ENCODE measurements at regions not wholly inside any gene's neighbourhood (a gene's known extent, or its start where the extent isn't known, plus 50 kb on each side); places are given as distances from the start of the nearest gene placed in this dataset.
"Not testable (repeated sequence)": the region's sequence is repeated elsewhere in the genome, so short reads cannot be mapped to it uniquely, and the experiment has no call there.

DNA sequence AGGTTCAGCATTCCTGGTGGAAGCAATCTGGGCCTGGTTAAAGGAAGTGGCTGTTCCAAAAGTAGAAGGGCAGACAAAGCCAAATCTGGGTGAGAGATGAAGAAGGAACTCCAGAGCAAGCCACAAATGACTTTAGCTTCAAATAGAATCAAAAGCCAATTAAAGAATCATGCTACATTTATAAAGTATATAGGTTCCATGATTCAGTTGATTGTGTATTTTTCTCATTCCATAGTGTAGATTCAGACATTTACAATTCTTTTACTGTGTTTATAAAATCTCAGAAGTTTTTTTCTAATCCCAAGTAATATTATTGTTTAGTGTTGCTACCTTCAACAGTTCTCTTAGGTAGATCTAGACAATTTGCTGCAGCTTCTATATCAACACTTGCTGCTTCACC, 262.0 kb downstream of the PLK2 start:
- DNase-seq, result no peak

DNA sequence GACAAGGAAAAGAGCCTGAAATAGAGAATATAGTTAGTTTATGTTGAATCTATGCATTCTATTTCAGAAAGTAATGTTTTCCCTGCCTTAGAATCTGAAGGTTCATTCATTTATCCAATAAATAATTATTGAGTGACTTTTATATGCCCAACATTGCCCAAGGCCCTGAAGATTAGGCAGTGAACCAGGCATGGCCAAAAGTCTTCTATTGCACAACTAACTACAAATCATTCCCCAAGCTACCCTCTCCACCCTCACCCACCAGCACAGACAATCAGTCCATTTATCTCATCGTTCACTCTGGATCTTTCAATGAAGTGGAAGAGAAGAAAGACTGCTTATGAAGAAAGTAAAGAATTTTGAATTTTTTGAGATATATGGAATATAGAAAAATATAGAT, 268.4 kb downstream of the PLK2 start:
- no peak for DNase-seq

DNA sequence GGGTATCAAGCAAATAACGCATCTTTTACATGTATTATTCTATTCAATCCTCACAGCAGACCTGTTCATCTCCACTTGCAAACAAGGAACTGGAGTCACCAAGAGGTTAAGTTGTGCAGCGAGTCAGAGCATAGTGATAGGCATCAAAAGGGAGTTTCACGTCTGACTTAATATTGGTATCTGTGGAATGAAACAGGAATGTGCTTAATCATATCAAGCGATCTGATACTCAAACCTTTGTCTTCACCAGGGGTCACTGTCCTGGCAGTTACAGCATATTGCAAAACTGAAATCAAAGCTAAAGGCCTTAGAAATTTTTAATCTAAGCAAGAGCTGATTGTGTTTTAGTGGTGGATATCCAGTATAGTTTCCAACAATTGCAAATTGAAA, 271.6 kb downstream of the PLK2 start:
- no peak for DNase-seq

DNA sequence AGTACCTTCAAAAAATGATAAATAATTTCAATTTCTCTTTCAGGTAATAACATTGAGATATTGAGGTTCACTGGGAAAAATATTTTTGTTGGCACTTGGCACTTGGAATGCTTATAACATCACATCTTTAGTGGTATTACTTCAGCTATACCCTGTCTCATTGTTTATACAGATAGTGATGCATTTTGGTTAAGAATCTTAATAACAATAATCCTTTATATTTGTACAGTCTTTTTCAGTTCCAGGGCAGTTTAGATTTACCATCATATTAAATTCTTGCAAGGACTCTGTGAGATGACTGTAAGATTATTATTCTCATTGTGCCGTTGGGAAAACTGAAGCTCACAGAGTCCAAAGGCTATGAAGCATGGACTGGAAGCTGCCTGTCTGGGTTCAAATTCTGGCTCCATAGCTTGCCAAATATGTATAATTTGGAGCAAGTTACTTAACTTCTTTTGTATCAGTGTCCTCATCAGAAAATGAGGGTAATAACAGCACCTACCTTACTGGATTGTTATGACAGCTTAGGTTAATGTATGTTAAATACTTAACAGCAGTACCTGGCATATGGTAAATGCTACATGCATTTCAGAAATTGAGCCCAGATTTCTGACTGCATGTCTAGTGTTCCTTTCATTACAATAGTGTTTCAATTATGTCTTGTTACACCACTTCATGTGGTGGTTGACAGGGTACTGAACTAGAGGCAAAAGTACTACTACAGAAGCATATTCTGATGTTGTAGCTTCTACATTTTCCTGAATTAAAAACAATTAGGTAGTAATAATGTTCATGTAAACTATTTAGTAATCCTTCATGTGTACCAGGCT, 272.2 kb downstream of the PLK2 start:
- no peak for DNase-seq

DNA sequence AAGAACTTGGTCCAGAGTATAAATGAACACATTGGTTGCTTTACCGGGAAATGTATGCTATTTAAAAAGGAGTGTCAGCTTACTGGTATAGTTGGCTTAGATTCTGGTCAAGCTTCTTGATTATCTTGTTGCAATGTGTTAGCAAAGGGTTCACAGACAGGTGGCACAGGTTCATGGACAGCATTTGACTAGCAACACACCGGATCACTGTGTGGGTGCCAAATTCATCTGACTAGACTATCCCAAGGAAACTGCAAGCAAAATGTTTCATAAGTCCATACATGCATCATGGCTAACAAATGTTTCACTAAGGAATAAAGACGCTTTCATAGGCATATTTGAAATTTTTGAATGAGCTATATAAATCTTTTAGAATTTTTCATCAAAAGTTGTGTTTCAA, 274.1 kb downstream of the PLK2 start:
- DNase-seq, result no peak

DNA sequence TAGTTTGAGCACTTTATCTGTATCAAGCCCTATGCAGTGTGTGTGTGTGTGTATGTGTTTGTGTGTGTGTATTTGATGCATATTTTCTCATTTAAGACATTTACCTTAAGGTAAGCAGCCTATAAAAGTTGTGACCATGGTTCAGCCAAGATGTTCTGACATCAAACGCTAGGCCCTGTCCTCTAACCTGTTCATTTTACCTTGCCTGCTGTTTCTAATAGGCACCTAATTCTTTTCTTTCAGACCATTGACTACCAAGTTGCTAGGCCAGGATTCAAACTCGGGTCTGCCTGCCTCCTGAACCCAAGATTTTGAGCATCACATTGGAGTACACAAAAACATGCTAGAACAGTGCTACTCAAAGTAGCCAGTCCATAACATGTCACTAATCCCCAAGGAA, 274.5 kb downstream of the PLK2 start:
- DNase-seq, result no peak

DNA sequence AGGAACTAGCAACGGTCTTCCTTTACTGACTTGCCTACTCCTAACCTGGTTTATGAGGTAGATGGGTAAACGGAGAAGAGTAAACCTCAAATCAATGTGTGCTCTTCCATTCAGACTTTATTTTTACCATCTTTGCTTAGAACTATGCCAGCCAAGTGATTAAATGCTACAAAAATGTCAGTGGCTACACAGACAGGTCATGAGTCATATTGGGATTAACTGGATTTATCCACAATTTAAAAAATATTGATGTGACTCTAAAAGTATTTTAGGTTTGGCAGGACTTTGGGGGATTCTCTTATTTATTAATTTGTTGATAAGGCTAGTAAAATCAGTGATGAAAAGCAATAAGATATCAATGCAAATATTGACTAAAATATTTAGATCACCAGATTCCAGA, 275.0 kb downstream of the PLK2 start:
- no peak for DNase-seq

DNA sequence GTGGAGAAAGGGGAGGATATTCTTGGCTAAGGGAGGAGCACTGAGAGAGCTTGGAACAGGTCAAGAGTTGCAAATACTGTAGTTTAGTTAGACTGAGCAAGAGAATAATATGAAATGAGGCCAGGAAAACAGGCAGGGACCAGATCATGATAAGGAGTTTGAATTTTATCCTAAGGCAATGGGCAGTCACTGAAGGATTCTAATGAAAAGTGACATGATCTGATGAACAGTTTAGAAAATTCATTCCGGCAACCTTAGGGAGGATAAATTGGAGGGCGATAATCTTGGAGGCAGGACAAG, 276.1 kb downstream of the PLK2 start:
- DNase-seq, result no peak

DNA sequence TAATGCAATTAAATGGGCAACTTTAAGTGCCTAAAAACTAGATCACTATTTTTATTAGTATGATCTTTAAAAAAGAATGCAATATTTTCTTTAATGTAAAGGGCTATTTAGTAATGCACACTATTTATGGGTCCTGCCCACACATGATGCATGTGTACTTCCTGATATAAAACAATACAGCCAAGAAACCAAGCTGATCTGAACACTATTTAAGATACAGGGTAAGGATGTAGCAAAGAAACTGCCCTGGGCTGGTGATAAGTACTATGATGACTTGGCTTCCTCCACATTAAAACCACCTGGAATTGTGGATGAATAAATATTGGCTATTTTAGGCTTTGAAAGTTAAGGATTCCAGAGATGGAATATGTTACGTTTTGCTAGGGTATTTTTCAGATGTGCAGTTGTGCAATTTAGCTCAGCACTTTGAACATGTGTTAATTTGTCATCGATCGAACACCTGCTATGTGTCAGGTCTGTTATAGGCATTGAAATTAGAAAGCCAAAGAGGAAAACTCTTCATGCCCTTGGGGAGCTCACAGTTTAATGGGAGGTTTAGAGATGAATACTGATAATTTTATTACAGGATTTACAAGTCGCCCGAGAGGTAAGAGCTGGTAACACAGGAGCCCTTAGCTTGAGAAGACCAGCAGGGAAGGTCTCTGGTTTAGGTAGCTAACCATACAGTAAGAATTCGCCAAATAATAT, 276.7 kb downstream of the PLK2 start:
- no peak for DNase-seq

DNA sequence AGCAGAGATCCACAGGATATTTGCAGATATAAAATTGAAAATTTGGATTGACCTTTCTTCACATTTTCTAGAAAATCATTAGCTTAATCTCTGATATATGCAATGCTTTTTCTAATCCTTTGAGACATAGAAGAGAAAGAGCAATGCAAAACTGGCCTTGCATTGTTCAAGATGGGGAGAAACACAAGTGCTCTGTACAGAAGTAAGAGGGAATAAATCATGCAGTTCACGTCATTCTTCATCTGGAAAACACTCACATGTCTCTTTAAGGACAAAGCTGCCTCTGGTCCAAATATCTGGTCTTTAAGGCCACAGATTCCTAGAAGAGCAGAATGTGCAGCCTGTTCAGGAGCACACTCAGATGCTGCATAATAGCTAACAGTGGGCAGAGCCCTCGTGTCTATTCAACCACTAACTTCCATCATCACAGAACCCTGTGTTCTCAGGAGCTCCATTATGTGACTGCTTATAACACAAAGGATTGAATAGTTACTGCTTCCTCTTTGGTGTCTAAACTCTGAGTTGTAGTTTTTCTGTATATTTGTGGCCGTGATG, 277.5 kb downstream of the PLK2 start:
- no peak for DNase-seq

DNA sequence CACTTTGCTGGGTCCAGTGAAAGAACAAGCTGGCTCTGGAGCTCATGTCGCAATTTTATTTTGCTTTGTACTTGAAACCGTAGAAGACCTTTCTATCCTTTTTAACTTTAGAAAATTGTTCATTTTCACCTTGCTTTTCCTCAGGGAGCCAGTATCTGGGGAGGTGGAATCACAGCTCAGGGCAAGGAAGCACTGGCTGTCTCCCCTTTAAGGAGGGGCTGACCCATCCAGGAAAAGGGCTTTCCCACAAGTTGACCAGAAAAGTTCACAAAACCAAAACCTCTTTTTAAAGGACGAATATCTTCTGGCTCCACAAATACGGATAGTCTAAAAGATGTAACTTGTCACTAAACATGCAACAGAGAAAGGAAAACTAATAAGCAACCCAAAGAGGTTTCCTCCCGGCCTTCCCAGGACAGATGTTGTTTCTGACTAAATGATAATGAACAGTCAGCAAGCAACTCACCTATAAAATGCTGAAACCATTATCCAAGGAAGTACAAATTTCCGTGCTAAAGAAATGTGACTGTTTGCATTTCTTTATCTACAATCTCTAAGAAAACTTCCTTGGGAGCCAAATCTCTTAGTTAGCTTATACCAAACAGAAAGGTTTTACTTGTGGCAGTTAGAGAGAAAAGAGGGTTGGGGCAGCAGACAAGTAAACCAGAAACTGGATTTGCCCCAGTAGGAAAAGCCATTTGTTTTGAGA, 278.2 kb downstream of the PLK2 start:
- DNase-seq, result no peak

DNA sequence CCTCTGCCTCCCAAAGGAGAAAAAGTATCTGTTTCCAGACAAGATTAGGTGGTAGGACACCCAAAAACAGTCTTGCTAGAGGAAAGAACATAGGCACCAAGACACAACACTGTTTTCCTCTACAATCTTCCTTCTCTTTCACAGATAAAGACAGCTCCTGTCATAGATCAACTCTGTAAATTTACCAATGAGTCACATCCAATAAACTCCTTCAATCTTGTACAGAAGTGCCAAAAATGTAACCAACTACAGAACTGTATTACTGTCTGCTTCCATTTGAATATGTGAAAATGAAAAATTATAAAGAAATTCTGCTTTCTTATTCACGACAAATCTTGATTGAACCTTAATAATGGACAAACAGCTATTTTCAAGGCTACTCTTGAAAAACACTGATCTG, 286.9 kb downstream of the PLK2 start:
- DNase-seq, result no peak

DNA sequence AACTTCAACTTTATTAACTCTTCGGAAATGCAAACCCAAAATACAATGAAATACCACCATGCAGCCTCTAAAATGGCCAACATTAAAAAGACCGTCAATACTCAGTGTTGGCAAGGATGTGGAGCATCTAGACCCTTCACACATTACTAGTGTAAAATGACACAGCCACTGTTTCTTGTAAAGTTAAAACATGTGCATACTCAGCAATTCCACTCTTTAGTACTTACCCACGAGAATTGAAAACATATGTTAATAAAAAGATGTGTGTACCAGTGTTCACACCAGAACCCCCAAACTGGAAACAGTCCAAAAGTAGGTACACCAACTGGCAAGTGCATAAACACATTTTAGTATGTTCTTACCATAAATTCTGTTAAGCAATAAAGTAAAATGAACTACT, 294.7 kb downstream of the PLK2 start:
- DNase-seq, result no peak

DNA sequence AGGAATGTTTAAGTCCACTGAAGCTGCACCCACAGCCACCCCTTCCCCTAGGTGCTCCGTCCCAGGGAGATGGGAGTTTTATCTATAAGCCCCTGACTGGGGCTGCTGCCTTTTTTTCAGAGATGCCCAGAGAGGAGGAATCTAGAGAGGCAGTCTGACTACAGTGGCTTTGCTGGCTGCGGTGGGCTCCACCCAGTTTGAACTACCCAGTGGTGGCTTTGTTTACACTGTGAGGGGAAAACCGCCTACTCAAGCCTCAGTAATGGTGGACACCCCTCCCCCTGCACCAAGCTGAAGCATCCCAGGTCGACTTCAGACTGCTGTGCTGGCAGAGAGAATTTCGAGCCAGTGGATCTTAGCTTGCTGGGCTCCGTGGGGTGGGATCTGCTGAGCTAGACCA, 298.0 kb downstream of the PLK2 start:
- not testable (repeated sequence) for DNase-seq

DNA sequence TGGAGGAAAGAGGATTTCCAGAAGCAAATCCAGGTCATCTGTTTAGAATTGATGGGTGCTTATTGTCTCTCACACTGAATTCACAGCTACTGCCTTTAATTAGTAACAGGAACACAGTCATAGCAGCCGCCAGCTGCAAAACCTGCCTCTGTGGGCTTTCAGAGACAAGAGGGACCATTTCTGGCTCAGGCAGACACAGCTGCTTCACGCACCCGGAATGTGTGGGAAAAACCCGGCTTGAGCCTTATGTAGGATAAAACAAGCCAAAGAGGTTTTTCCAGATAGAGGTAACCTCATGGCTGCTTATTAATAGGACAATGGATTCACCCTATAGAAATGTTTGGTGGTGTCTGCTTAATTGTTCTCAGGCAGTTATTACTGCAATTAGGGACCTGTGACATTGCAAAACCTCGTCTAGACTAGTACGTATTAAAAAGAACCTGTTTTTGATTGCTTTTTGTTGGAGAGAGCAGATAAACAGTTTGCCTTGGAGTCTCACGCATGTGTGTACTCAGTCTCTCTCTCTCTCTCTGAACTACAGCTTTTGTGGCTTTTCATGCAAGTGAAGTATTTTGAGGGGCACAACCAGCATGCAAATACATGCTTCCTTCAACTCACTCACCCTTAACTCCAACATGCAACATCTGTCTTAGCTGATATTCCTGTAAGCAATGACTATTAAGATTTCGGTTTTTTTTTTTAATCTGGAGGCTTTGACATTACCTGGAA, 302.7 kb downstream of the PLK2 start:
- no peak for DNase-seq

DNA sequence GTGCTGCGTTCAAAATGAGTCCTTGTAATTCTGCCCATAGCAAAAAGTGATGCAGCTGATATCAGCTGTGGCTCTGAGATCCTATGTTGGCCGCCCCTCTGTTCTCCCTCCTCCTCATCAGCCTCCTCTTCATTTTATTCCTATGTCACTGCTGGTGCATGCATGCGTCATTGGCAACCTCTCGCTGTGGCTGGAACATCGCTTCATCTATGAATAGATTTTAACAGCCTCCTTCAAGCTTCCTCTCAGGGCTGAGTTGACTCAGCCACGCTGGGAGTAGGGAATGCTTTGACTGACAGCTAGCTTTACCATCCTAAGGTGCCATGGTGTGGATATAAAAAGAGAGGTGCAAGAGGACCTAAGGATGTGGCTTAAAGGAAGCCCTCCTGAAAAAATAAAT, 303.5 kb downstream of the PLK2 start:
- DNase-seq, result no peak

DNA sequence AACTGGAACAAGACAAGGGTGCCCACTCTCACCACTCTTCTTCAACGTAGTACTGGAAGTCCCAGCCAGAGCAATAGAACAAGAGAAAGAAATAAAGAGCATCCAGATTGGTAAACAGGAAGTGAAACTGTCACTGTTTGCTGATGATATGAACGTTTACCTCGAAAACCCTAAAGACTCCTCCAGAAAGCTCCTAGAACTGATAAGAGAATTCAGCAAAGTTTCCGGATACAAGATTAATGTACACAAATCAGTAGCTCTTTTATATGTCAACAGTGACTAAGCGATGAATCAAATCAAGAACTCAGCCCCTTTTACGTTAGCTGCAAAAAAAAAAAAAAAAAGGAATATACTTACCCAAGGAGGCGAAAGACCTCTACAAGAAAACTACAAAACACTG, 306.6 kb downstream of the PLK2 start:
- DNase-seq, result no peak

DNA sequence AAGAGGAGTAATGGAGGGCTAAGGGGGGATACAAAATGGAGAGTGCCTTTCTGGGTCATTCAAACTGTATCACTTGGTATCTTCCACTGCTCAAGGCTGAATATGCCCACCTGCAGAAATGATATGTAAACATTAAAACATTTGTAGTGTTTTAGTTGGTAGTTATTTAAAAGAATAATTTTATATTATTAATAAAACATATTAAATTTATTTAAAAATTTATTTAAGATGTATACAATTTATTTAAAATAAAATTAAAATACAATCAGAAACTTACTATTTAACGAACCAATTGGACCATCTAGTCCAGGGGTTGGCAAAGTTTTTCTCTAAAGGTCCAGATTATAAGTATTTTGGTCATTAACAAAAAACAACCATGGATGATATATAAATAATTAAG, 308.5 kb downstream of the PLK2 start:
- DNase-seq, result no peak

DNA sequence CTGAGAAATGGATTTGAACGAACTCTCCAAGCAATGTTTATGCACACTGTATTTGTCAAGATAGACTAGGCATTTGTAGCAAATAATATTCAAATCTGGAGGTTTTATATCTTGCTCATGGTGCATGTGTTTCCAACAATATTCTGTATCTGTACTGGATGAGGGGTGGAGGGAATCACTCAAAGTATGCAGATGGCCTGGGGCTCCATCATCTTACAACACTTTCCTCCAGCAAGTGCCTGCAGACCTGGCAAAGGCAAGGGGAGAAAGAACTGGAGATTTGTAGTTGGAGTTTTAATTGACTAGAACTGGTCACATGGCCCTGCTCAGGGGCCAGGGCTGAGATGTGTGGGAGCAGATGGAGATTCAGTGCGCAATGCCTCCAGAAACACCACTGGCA, 309.0 kb downstream of the PLK2 start:
- no peak for DNase-seq

DNA sequence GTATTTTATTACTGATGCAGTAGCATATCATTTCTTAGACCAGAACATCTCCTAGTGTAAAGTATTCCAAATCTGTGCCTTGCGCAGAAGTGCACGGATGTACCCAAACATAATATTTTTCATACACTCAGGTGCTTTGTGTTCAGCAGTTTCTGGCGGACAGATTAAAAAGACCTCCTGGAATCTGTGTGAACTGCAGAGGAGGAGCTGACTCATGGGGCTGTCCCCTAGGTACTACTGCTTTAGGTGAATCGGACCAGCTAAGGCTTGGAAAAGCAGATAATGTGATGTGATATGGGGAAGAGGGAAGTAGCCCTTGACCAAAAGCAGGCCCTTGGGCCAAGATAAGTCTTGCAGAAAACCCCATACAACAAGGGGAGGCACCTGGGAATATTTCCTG, 310.1 kb downstream of the PLK2 start:
- no peak for DNase-seq

DNA sequence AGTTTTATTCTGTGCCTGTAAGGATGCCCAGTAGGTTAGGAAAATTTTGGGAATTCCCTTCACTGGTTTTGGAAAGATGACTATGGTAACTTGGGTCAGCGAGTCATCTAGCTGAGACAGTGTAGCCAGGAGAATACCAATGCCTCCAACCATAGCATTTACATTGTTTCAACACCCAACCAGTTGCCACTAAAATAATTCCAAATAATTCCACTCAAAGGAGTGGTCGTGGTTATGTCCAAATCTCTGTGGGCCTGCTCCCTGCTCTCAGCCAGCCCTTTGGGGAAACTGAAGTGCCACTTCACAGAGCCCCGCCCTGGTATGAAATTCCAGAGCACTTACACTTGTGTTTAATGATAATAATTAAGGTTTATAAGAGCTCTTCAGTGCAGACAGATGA, 310.5 kb downstream of the PLK2 start:
- no peak for DNase-seq

DNA sequence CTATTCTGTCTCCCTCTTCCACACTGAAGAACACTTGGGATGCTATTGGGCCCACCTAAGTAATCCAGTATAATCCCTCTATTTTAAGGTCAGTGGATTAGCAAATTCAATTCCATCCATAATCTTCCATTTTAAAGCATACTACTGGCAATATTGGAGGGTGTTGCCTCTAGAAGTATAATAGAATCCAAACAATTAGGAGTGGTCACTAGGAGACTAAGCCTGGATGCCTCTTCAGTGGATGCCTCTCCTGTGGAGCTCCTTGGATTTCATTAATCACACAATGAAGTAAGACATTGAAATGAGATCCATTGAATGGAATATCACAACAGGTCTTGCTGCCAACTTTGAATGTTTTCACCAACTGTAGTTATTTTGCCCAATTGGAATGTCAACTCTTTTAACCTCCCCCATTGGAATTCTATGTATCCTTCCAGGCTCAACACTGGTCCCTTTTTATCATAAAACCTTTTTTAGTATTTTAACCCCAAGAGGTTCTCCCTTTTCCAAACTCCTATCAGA, 311.6 kb downstream of the PLK2 start:
- DNase-seq, result no peak

DNA sequence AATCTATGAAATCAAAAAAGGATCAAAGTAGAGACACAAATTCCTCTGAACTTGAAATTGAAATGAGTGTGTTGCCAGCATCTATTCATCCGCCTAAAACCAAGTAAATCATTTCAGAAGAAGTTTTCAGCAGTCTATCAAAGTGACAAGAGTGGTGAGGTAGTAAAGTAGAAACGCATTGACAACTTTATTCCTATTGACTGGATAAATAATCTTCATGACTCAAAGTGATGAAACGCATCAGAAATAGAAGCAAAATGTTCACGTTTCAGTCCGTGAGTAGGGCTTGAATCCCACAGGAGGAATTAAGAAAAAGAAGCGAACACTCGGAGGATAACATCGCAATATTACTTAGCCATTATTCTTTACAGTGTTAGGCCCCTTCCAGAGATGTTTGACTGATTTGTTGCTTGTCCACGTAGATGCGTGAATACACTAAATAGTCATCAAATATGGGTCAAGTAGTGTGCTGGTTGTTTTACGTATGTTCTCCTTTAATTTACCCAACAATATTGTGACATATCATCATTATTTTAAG, 314.4 kb downstream of the PLK2 start:
- no peak for DNase-seq
